Ramos (cell line): ENCODE measurements at regions not wholly inside any gene's neighbourhood (a gene's known extent, or its start where the extent isn't known, plus 50 kb on each side); places are given as distances from the start of the nearest gene placed in this dataset.
"Not testable (repeated sequence)": the region's sequence is repeated elsewhere in the genome, so short reads cannot be mapped to it uniquely, and the experiment has no call there.

ENCODE experiments used
- in situ Hi-C: fragments of 300-500 bp; cut with MboI; formaldehyde crosslinking; loops from one replicate; pipeline ENCODE4 v1.14.3; 2022; ENCODE audit warnings: low sequenced_read_pairs; ENCODE audit not compliant: unreplicated experiment

DNA sequence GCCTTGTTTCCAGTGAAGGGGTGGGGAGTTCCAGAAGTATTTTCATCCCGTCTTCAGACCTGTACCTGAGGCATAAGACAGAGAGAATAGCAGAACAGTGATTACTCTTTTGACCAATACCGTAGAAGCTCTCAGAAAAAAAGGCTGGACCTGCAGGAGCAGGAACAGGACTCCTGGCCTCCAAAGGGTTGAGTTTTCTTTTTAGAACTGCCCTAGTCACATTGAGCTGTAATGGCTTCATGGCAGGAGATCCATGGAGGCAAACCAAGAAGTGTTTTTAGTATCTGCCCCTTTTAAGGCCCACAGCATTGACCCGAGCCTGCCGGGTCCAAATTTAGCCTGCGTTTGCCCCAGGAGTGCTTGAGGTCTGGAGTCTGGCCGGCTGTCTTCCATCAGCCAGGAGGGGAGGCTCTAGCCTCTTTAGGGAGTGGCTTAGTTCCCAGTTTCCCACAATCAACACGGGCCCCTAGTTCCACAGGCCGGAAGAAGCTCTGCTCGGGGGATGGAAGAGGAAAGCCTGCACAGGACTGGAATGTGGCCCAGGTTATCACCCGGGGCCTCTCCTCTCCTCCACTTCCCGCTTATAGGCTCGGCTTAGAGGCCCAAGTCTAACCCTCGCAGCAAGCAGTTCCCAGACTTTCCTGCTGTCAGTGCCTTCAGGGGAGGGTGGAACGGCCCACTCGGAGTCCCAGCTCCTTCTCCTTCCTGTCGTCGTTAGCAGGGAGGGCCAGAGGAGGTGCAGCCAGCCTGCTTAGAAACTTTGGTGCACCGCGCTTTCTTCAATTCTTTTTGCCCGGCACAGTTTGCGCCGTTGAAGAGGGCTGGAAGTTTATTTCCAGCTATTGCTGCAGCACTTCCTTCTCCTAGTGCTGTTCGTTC, 80.7 kb downstream of the C9orf152 start:
- in situ Hi-C loops, result no loop called here

- in situ Hi-C loops, result no loop called here
These were observed 79.2 kb downstream of the C9orf152 start for GRCh38 chr9:110128664-110129329.

GRCh38 chr9:110129425-110129824, 78.5 kb downstream of the C9orf152 start:
- in situ Hi-C loops, result no loop called here

- in situ Hi-C loops, result no loop called here
These were observed 77.7 kb downstream of the C9orf152 start for GRCh38 chr9:110130211-110130610.

DNA sequence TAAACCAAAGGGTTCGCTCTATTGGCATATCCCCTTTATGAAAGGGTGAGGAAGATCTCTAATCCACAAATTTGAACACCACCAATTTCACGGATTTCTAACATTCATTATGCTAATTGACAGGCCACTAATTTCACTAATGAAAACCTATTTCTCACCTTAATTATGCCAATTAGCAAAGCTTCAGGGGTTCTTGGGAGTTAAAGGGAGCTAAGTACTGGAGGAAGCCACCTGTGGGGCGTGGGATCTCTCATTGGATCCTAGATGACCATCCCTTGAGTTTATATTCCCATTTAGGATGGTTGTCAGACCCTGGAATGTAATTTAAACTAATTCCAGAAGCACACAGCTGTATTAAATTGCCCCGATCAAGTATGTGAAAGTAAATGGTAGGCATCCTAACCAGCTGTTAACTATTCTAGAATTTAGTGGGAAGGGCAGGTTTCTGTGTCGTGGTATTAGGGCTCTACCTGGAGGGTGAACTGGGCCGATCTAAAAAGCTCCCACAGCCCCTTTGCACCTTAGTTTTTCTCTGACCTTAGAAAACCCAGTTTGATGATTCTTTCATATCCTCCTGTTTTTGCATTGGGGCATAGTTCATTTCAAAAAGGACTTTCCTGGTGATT, 77.1 kb downstream of the C9orf152 start:
- in situ Hi-C loops, result no loop called here

GRCh38 chr9:110131499-110131898, 76.5 kb downstream of the C9orf152 start:
- in situ Hi-C loops, result no loop called here

- in situ Hi-C loops, result not testable (repeated sequence)
These were observed 75.4 kb downstream of the C9orf152 start for GRCh38 chr9:110132531-110132930.

- in situ Hi-C loops, result no loop called here
These were observed 74.9 kb downstream of the C9orf152 start for GRCh38 chr9:110133059-110133458.

- in situ Hi-C loops, result no loop called here
These were observed 74.2 kb downstream of the C9orf152 start for GRCh38 chr9:110133608-110134210.

DNA sequence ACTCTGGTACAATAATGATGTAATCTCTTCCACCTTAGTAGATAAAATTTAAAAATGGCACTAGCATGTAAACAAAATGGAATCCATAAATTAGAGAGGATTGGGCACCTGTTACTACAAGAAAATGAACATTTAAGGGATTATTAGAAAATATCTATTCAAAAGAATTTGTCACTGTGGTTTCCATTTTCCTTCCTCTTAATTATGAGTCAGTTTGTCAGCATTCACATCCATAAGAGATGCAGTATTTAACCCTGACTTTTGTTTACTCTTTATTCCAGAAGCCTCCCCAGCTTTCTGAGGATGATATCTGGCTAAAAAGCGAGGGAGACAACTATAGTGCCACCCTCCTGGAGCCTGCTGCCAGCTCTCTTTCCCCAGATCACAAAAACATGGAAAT, 72.1 kb downstream of the C9orf152 start:
- in situ Hi-C loops, result no loop called here

DNA sequence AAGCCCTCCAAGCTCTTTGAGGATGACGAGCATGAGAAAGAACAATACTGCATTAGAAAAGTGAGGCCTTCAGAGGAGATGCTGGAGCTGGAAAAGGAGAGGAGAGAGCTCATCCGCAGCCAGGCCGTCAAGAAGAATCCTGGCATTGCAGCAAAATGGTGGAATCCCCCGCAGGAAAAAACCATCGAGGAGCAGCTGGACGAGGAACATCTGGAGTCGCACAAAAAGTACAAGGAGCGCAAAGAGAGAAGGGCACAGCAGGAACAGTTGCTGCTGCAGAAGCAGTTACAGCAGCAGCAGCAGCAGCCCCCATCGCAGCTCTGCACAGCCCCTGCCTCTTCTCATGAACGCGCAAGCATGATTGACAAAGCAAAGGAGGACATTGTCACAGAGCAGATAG, 71.2 kb downstream of the C9orf152 start:
- in situ Hi-C loops, result no loop called here

- in situ Hi-C loops, result no loop called here
These were observed 67.7 kb downstream of the C9orf152 start for GRCh38 chr9:110140276-110140675.

DNA sequence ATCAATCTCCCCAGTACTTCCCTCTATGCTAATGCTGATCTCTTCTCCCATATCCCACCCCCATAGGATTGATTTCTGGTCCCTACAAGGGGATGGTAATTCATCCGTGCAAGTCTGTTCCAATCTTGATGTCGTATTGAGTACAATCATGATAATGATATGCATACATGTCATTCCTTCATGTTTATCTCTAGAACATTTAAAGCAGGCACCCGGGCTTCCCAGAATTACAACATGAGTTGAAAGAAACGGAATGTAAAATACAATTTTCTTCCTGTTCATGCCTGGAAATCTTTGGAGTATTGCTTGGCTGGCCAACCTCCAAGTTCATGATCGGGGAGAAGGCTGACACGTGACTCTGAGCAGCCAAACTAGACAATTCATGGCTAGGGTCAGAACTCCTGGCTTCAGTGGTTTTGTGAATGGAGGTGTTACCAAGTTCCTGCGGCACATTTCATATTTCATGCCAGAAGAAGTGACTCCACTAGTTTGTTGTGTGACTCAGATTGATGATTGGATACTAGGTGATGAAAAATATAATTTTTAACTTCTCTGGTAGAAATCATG, 66.6 kb downstream of the C9orf152 start:
- in situ Hi-C loops, result no loop called here

DNA sequence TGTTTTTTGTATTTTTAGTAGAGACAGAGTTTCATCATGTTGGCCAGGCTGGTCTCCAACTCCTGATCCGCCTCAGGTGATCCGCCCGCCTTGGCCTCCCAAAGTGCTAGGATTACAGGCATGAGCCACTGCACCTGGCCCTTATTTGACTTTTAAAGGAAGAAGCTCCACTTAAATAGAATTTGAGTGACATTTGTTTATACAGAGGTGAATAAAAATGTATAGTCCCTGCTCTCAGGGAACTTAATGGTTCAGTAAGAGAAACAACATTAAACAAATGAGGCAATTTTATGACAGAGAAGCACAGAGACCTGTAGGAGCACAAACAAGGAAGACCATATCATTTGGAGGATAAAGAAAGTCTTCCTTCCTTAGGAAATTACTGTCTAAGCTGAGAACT, 65.7 kb downstream of the C9orf152 start:
- in situ Hi-C loops, result no loop called here

DNA sequence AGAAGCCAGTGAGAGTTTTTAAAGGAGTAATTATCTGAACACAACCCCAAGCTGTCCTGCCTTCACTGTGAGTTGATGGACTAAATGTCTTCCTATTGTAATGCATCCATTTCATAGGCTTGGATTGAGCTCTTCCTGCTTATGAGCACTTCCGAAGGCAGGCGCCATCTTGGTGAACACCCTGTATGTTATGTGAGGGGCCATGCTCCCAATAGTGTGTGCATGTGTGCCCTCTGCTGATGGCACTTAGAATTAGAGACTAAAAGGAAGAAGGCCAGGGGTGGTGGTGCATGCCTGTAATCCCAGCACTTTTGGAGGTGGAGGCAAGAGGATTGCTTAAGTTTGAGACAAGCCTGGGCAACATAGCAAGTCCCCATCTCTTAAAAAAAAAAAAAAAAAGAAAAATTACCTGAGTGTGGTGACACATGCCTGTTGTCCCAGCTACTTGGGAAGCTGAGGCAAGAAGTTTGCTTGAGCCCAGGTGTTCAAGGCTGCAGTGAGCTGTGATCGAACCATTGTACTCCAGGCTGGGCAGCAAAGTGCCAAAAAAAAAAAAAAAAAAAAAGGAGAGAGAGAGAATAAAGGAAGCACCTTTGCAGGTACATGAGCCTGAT, 65.0 kb downstream of the C9orf152 start:
- in situ Hi-C loops, result no loop called here

DNA sequence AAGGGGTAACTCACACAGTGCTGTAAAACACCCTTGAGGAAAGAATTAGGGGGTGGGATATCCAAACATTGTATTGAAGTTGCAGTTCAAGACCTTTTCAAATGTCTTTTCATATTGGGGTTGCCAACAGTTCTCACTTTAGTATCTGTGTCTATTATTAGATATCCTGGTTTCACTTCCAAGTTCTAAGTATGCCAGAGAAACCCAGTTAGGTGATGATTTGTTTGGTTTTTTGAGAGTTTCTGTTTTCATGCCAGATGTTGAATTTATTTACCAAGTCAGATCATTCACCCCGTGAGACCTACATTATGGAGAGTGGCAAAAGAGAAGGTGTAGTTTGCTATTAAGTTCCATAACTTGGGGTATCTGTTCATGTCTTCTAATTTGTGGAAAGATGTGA, 64.5 kb downstream of the C9orf152 start:
- in situ Hi-C loops, result no loop called here

DNA sequence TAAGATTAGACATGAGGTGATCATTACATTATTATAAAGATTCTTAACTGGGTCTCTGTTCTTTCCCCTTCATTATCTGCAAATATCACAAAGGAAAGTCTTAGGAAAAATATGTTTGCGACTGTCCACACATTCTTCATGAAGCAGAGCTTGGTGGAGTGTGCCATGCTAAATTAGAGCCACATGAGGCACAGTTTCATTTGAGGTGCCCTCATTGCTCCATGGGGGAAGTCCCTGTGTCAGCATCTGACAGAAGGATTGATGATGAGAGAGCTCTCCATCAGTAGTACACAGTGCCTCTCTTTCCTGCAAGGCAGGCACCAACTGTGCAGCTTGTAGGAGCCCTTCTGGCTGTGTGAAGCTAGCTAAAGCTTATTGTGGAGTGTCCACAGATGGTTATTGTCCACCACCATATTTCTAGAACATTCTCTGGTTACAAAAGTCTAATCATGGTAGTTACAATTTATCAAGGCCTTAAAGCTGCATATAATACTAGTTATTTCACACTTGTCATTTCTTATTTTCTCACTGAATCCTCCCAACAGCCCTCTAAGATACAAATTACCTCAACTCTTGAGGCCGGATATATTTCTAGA, 63.9 kb downstream of the C9orf152 start:
- in situ Hi-C loops, result no loop called here

DNA sequence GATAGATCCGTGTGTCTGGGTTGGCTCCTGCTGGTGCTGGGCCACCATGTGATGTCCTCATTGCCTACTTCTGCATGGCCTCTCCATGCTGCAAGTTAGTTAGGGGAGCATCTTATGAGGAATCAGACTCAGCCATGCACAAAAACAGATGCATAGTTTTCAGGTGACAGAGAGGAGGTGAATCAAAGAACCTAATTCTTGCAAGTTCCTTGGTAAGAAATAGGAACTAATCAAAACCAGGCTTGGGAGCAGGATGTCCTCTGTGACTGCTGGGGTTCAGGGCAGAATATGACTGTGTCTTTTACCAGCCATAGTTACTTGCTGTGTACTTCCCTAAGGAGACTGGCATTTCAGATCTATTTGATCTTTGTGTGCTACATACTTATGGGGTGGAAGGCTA, 61.6 kb downstream of the C9orf152 start:
- in situ Hi-C loops, result loop anchor here (5.0 kb wide), 1 partner anchor 174 kb away; no protein-coding TSS in a partner anchor

GRCh38 chr9:110148384-110148783, 59.6 kb downstream of the C9orf152 start:
- in situ Hi-C loops, result loop anchor here (5.0 kb wide), 1 partner anchor 176 kb away; no protein-coding TSS in a partner anchor
